ENCODE measurements at regions not wholly inside any gene's neighbourhood (a gene's known extent, or its start where the extent isn't known, plus 50 kb on each side); places are given as distances from the start of the nearest gene placed in this dataset.
"Not testable (repeated sequence)": the region's sequence is repeated elsewhere in the genome, so short reads cannot be mapped to it uniquely, and the experiment has no call there.

- DNase-seq (ENCODE audit: low read depth in 2 of 3, low spot score in 1 of 3), result no peak
These were observed 392.8 kb upstream of the KLF6 start for GRCh38 chr10:4177791-4178190.

DNA sequence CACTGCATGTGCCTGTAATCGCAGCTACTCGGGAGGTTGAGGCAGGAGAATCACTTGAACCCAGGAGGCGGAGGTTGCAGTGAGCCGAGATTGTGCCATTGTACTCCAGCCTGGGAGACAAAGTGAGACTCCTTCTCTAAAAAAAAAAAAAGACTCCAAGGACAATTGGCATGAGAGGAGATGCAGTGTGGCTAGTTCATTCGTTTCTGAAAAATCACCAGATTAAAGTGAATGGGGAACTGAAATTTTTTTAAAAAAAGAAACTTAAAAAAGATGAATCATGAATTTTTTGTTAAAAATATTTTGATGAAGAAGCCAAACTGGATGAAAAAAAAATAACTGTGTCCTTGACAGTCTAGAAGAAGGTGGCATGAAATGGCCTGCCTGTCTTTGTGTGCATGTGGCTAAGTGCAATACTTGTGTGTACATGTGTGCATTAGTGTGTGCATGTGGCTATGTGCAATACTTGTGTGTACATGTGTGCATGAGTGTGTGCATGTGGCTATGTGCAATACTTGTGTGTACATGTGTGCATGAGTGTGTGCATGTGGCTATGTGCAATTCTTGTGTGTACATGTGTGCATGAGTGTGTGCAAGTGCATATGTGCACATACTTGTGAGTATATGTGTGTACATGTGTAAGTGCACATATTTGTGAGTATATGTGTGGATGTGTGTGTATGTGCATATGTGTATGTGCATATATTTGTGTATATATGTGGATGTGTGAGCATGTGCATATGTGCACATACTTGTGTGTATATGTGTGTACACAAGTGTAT, 391.7 kb upstream of the KLF6 start:
- no peak for DNase-seq (ENCODE audit: low read depth in 2 of 3, low spot score in 1 of 3)

DNA sequence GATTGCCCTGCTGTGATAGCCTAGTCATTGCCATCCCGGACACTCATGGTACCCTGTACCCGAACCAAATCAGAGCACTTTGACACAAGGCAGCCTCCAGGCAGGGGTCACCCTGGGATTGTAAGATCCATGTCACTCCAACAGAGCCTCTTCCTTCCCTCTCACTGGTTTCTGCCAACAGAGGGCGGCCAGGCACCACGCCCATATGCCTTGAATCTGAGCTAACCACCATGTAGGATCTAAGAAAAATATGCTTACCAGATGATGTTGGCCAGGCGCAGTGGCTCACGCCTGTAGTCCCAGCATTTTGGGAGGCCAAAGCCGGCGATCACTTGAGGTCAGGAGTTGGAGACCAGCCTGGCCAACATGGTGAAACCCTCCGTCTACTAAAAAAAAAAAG, 389.2 kb upstream of the KLF6 start:
- DNase-seq (ENCODE audit: low read depth in 2 of 3, low spot score in 1 of 3), result no peak

- no peak for DNase-seq (ENCODE audit: low read depth in 2 of 3, low spot score in 1 of 3)
These were observed 385.8 kb upstream of the KLF6 start for GRCh38 chr10:4170633-4171314.

GRCh38 chr10:4170181-4170580, 385.2 kb upstream of the KLF6 start:
- DNase-seq (ENCODE audit: low read depth in 2 of 3, low spot score in 1 of 3), result no peak

DNA sequence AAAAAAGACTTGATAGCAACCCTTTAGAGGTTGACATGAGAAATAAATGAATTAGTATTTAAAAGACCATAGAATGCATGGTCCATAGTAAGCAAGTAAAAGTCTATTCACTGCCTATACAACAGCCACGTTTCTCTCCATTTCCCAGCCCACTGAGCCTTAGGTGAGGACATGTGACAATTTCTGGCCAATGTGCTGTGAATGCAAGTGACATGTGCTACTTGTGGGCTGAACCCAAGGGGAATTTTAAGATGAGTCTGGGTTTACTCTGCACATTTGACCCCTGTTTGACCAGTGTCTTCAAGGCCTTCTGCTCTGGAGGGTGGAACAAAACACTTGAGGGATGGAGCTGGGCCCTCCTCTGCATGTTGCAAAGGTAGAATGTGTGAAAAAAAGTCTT, 384.4 kb upstream of the KLF6 start:
- no peak for DNase-seq (ENCODE audit: low read depth in 2 of 3, low spot score in 1 of 3)

DNA sequence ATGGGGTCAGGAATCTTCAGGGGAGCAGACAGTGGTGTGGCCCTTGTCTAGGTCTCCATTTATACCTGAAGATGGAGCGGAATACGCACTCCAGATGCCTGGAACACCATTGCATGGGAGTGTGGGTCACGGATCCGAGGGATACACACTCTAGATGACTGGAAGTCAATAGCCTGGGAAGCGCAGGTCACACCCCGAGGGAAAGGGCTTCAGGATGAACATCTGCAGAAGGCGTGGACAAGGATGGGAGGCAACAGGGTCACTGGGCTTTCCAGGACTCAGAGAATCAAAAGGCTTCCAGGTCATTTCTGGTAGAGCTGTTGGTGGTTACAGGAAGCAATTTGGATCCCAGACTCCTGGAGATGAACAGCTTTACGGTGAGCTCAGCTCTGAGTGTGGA, 382.2 kb upstream of the KLF6 start:
- no peak for DNase-seq (ENCODE audit: low read depth in 2 of 3, low spot score in 1 of 3)

DNA sequence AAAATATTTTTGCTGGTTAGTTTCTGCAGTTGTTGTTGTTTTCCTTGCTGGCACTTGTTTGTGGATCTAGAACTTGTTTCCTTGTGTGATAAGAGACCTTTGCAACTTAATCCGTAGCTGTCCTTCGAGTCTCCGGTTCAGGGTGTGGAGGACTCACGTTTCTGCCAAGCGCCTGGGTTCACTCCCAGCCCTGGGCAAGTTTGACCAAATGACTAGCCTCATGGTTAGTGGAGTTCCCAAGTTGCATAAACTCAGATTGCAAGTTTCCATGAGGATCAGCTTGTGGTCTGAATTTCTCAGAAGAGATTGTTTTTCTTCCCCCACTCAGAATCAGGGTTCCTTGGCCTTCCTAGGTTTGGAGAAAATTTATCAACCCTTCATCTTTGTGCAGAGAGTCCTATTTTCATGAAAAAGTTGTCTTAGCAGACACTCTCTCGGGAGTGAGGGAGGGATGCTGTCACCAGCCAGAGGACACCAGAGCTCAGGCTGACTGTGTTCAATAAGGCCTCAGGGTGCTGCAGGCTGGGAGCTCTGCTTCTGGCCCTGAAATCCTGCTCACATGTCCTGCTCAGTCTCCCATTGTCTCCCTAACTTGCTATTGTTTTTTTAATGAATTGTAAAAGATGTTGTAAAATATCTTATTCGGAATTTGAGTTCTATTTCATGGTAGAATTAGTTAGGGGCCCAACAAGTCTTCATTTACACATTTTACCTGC, 377.7 kb upstream of the KLF6 start:
- DNase-seq (ENCODE audit: low read depth in 2 of 3, low spot score in 1 of 3), result no peak

DNA sequence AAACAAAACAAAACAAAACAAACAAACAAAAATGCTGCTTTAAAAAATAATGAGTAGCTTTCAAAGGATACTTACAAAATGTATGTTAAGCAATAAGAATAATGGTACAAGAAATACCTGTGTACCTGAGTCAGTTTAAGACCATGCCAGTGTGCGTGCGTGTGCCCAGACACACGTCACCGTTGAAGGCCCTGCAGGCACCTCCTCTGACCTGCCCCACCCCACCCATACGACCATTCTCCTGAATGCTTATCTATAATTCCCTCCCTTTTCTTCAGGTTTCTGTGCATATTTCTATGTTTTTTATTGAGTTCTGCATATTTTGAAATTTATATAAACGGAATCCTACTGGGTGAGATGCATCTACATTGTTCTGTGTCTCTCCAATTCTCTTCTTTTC, 374.2 kb upstream of the KLF6 start:
- DNase-seq (ENCODE audit: low read depth in 2 of 3, low spot score in 1 of 3), result no peak

GRCh38 chr10:4154191-4154715, 369.2 kb upstream of the KLF6 start:
- DNase-seq (ENCODE audit: low read depth in 2 of 3, low spot score in 1 of 3), result no peak

DNA sequence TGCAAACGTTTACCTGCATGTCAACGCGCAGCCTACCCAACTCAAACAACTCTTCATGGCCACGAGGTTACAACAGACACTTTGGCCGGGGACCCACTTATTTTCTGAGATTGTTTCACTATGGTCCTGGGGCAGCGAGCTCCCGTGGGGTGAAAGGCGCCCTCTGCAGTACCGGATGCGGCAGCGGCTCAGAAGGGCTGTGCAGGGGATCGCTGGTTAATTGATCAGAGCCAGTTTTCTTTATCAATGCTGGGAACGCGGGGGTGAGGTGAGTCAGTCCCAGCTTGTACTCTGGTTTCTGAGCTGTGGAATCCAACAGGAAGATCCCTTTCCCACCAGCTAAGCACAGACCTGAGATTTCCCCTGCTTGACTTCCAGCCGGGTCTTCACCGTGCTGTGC, 366.5 kb upstream of the KLF6 start:
- DNase-seq (ENCODE audit: low read depth in 2 of 3, low spot score in 1 of 3), result no peak

DNA sequence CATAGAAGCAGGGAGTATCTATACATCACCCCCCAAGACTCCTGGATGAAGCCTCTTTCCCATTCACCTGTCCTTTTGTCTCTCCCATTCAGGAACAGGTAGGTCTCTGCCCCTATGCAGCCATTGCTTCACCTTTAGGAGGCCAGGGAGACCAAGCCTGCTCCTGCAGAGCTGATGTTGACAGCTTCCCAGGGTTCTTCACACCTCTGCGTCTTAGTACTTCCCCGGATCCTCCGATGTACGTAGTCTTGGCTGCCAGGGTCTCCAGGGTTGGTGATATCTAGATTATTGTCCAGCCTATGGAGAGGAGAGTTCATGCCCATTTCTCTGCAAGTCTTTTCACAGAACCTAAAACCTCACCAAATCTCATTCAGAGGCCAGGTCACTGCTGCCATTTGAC, 365.7 kb upstream of the KLF6 start:
- DNase-seq (ENCODE audit: low read depth in 2 of 3, low spot score in 1 of 3), result no peak

DNA sequence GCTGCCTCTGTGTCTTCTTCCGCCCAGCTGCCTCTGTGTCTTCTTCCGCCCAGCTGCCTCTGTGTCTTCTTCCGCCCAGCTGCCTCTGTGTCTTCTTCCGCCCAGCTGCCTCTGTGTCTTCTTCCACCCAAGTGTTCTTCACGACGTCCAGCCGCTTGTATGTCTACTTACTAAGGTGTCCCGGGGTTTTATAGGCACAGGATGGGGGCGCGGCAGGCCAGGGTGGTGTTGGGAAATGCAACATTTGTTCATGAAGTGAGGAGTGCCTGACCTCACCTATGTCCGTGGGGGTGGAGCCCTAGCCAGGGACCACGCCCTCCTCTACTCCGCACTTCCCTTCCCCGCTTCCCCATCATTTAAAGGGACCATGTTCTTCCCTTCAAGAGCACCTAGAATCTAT, 364.5 kb upstream of the KLF6 start:
- DNase-seq (ENCODE audit: low read depth in 2 of 3, low spot score in 1 of 3), result not testable (repeated sequence)

DNA sequence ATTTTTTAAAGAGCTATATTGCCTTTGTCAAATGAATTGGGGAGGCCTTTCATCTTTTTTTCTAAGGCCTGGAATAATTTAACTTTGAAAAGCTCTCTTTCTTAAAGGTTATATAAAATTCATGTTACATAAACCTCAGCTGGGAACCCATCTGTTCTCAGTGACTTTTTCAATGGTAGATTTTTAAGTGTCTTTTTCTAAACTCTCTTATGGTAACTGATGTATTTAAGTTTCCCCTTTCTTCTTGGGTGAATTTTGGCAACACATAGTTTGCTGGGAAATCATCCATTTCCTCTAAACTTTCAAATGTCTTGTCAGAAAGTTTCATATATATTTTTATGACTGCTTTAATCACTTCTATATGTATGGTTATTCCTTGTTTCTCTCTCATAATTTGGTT, 362.2 kb upstream of the KLF6 start:
- DNase-seq (ENCODE audit: low read depth in 2 of 3, low spot score in 1 of 3), result no peak

GRCh38 chr10:4144817-4145216, 359.8 kb upstream of the KLF6 start:
- no peak for DNase-seq (ENCODE audit: low read depth in 2 of 3, low spot score in 1 of 3)

- no peak for DNase-seq (ENCODE audit: low read depth in 2 of 3, low spot score in 1 of 3)
These were observed 356.5 kb upstream of the KLF6 start for GRCh38 chr10:4141471-4141870.

DNA sequence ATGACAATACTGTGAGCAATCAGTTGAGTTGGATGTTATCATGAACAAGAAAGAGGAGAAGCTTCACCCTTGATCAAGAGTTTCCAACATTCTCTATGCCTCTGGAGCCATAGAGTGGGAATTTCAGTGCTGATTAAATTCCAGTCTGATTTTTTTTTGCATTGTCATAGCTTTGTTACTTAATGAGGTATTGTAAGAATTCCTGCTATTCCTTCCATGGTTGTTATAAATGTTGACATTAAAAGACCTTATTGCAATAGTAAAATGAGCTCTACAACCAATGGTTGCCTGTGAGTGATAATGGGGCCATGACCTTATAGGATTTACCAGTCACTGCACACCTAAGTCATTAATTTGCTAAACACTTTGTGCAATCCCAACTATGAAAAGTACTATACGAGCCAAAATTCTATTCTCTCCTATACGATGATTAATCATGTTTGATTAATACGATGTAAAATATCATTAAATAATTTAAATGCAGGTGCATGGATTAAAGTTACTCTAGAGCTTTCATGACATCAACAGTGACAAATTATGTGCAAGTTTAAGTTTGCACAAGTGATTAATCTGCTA, 353.2 kb upstream of the KLF6 start:
- no peak for DNase-seq (ENCODE audit: low read depth in 2 of 3, low spot score in 1 of 3)

DNA sequence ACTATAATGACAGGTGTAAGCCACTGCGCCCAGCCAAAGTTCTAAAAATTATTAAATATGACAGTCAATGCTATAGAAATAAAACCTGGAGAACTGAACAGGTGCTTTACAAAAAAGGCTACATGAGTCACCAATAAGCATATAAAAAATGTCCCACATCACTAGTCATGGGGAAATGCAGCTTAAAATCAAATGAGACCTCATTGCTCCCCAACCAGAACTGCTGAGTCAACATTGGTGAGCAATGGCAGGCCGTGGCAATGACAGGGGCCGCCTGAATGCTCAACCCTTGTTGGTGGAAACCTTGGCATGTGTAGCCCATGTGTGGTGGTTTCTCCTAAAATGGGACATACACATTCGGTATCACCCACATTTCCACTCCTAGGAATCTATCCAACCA, 352.3 kb upstream of the KLF6 start:
- no peak for DNase-seq (ENCODE audit: low read depth in 2 of 3, low spot score in 1 of 3)

GRCh38 chr10:4136121-4136520, 351.1 kb upstream of the KLF6 start:
- DNase-seq (ENCODE audit: low read depth in 2 of 3, low spot score in 1 of 3), result no peak

DNA sequence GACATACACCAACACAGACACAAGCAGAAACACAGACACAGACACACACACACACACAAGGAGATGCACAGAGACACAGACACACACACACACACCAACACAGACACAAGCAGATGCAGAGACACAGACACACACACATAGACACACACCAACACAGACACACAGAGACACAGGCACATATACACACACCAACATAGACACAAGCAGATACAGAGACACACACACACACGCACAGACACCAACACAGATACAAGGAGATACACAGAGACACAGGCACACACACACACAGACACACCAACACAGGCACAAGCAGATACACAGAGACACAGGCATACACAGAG, 347.2 kb upstream of the KLF6 start:
- no peak for DNase-seq (ENCODE audit: low read depth in 2 of 3, low spot score in 1 of 3)

- DNase-seq (ENCODE audit: low read depth in 2 of 3, low spot score in 1 of 3), result no peak
These were observed 346.6 kb upstream of the KLF6 start for GRCh38 chr10:4131407-4132215.
